CD14-positive monocyte (primary cell): ENCODE measurements at regions not wholly inside any gene's neighbourhood (a gene's known extent, or its start where the extent isn't known, plus 50 kb on each side); places are given as distances from the start of the nearest gene placed in this dataset.

Source experiments
- DNase-seq, 3 donors: peaks; one replicate each; pipeline ENCODE4 v3.0.0-alpha.2; 2011 to 2022
- H2AFZ ChIP-seq: 2 replicates; pipeline ENCODE4 v1.6.0; 2012; ENCODE audit warnings: mild to moderate bottlenecking, low read depth, low read length, inconsistent platforms; ENCODE audit not compliant: insufficient read depth, poor library complexity, severe bottlenecking
- H3K27ac ChIP-seq, 2 donors: 1 replicate in 1 of 2; 2 replicates in 1 of 2; pipeline ENCODE4 v1.5.1; 2012 to 2013; ENCODE audit warnings: low read length in 2 of 2, control low read depth in 1 of 2, inconsistent platforms in 1 of 2, low read depth in 1 of 2, mild to moderate bottlenecking in 1 of 2
- H3K27me3 ChIP-seq, 2 donors: one replicate each; pipeline versions ENCODE4 v1.6.0 to v1.6.1; 2011 to 2013; ENCODE audit warnings: low read length in 2 of 2; ENCODE audit not compliant: control insufficient read depth in 2 of 2, insufficient read depth in 2 of 2
- H3K36me3 ChIP-seq, 2 donors: replicated peaks in 1 of 2; 1 replicate in 1 of 2; 2 replicates in 1 of 2; pipeline versions ENCODE4 v1.5.1 to v1.6.1; 2012 to 2013; ENCODE audit warnings: low read length in 2 of 2, control low read depth in 1 of 2, inconsistent platforms in 1 of 2, mild to moderate bottlenecking in 1 of 2; ENCODE audit not compliant: insufficient read depth in 2 of 2, control insufficient read depth in 1 of 2
- H3K4me1 ChIP-seq, 2 donors: 1 replicate in 1 of 2; 2 replicates in 1 of 2; pipeline versions ENCODE4 v1.5.1 to v1.6.1; 2012 to 2013; ENCODE audit warnings: low read length in 2 of 2, control low read depth in 1 of 2, inconsistent platforms in 1 of 2, mild to moderate bottlenecking in 1 of 2, moderate library complexity in 1 of 2; ENCODE audit not compliant: insufficient read depth in 2 of 2, control insufficient read depth in 1 of 2
- H3K4me2 ChIP-seq: replicated peaks from 2 replicates; pipeline ENCODE3; 2012; ENCODE audit warnings: low read length, moderate library complexity, mild to moderate bottlenecking; ENCODE audit not compliant: poor library complexity, severe bottlenecking; ENCODE audit errors: extremely low read depth
- H3K4me3 ChIP-seq, 3 experiments: fragments of 200-600 bp in 1 of 3; sonication (generic) in 1 of 3; replicated peaks in 1 of 3; 1 replicate in 2 of 3; 2 replicates in 1 of 3; pipeline ENCODE4 v1.5.1; 2011 to 2013; ENCODE audit warnings: low read length in 3 of 3, mild to moderate bottlenecking in 3 of 3, control low read depth in 2 of 3, low read depth in 2 of 3, inconsistent platforms in 1 of 3, moderate library complexity in 1 of 3
- H3K79me2 ChIP-seq: 2 replicates; pipeline ENCODE4 v1.6.0; 2012; ENCODE audit warnings: mild to moderate bottlenecking, control low read depth, inconsistent platforms, low read length, moderate library complexity; ENCODE audit not compliant: insufficient read depth
- H3K9ac ChIP-seq: 2 replicates; pipeline ENCODE4 v1.6.0; 2017; ENCODE audit warnings: low read length, mild to moderate bottlenecking; ENCODE audit not compliant: insufficient read depth, poor library complexity, severe bottlenecking
- H3K9me3 ChIP-seq, 2 donors: replicated peaks in 1 of 2; 1 replicate in 1 of 2; 2 replicates in 1 of 2; pipeline versions ENCODE4 v1.5.1 to v1.6.1; 2012 to 2013; ENCODE audit warnings: low read length in 2 of 2, control low read depth in 1 of 2; ENCODE audit not compliant: control insufficient read depth in 1 of 2, insufficient read depth in 1 of 2
- H4K20me1 ChIP-seq: 2 replicates; pipeline ENCODE4 v1.6.0; 2012; ENCODE audit warnings: mild to moderate bottlenecking, low read length, control low read depth, moderate library complexity; ENCODE audit not compliant: insufficient read depth
- H3K27ac Mint-ChIP-seq, 7 donors: one replicate each; pipeline ENCODE4 v1.8.0; 2020; ENCODE audit warnings: mild to moderate bottlenecking in 7 of 7, mixed read lengths in 7 of 7, moderate library complexity in 6 of 7, inconsistent platforms in 2 of 7
- H3K27me3 Mint-ChIP-seq, 3 donors: one replicate each; pipeline ENCODE4 v1.8.0; 2021 to 2022; ENCODE audit warnings: low read depth in 3 of 3, mild to moderate bottlenecking in 3 of 3, mixed read lengths in 3 of 3, moderate library complexity in 3 of 3, inconsistent platforms in 1 of 3
- H3K36me3 Mint-ChIP-seq, 2 donors: one replicate each; pipeline ENCODE4 v1.8.0; 2020; ENCODE audit warnings: mixed read lengths in 2 of 2, inconsistent platforms in 1 of 2, mild to moderate bottlenecking in 1 of 2
- H3K4me1 Mint-ChIP-seq: one replicate; pipeline ENCODE4 v1.8.0; 2020; ENCODE audit warnings: mild to moderate bottlenecking, mixed read lengths
- H3K4me3 Mint-ChIP-seq, 2 donors: one replicate each; pipeline ENCODE4 v1.8.0; 2020; ENCODE audit warnings: mild to moderate bottlenecking in 2 of 2, mixed read lengths in 2 of 2, moderate library complexity in 1 of 2
- H3K9me3 Mint-ChIP-seq, 7 donors: one replicate each; pipeline ENCODE4 v1.8.0; 2020 to 2022; ENCODE audit warnings: mixed read lengths in 7 of 7, mild to moderate bottlenecking in 6 of 7, moderate library complexity in 6 of 7, inconsistent platforms in 2 of 7
- CTCF ChIP-seq: fragments of 200-600 bp; IDR thresholded peaks from one replicate; pipeline ENCODE4 v1.8.0; 2022; ENCODE audit warnings: antibody characterized with exemption, mild to moderate bottlenecking
- WGBS: methylation state at CpG from one replicate; pipeline ENCODE4 v1.1.5; 2013; ENCODE audit warnings: missing lambda C conversion rate; ENCODE audit not compliant: insufficient coverage; 5-methylcytosine and 5-hydroxymethylcytosine counted together
- intact Hi-C, 2 donors: fragments of 100-400 bp; cut with micrococcal nuclease; formaldehyde crosslinking; loops; one replicate each; pipeline versions ENCODE4 v1.15.0 to v1.15.1; 2023

GRCh38 chr2:18396329-18397010, 164.0 kb downstream of the RDH14 start:
- Histone ChIP-seq H3K4me3 (no peak overlapping the region), H3K9ac (no peak overlapping the region), H2AFZ (no peak overlapping the region), H3K79me2 (no peaks in the 10 kb centered on the region), H3K27ac (no peak overlapping the region), H3K9me3 (no peaks in the 10 kb centered on the region), H3K4me2 (no peak overlapping the region), H3K4me1 (no peaks in the 10 kb centered on the region), H4K20me1 (no peaks in the 10 kb centered on the region), H3K36me3 (no peaks in the 10 kb centered on the region), H3K27me3 (no peaks in the 10 kb centered on the region)
- DNase-seq: no peak
- H3K27me3 Mint-ChIP-seq: peaks cover 0 to 3% (median 2%) of the 10 kb centered on the region in 3 donors
- H3K36me3 Mint-ChIP-seq: no peaks in the 10 kb centered on the region
- no peaks in the 10 kb centered on the region for H3K9me3 Mint-ChIP-seq
- 60% methylated on average over 1 of the region's 9 CpGs for WGBS
- no peak for TF ChIP-seq CTCF
- no peak overlapping the region for H3K4me3 Mint-ChIP-seq
- intact Hi-C loops: no loop called here
- H3K27ac Mint-ChIP-seq: no peak overlapping the region
- no peaks in the 10 kb centered on the region for H3K4me1 Mint-ChIP-seq

GRCh38 chr2:18395555-18395954, 164.9 kb downstream of the RDH14 start:
- no peaks in the 10 kb centered on the region for H3K9me3 Mint-ChIP-seq
- Histone ChIP-seq H3K4me3 (no peak overlapping the region), H3K9ac (no peak overlapping the region), H3K79me2 (no peaks in the 10 kb centered on the region), H3K9me3 (no peaks in the 10 kb centered on the region), H3K27me3 (no peaks in the 10 kb centered on the region), H4K20me1 (no peaks in the 10 kb centered on the region), H2AFZ (no peak overlapping the region), H3K36me3 (no peaks in the 10 kb centered on the region), H3K4me1 (no peaks in the 10 kb centered on the region), H3K4me2 (no peak overlapping the region), H3K27ac (no peak overlapping the region)
- intact Hi-C loops: no loop called here
- H3K4me1 Mint-ChIP-seq: no peaks in the 10 kb centered on the region
- 88% methylated on average over 1 of the region's 5 CpGs for WGBS
- H3K27ac Mint-ChIP-seq: no peak overlapping the region
- H3K27me3 Mint-ChIP-seq: peaks cover 0 to 3% (median 2%) of the 10 kb centered on the region in 3 donors
- H3K4me3 Mint-ChIP-seq: no peak overlapping the region
- no peaks in the 10 kb centered on the region for H3K36me3 Mint-ChIP-seq
- DNase-seq: no peak
- TF ChIP-seq CTCF: no peak
